NT2/D1 (cell line): ENCODE measurements at regions not wholly inside any gene's neighbourhood (a gene's known extent, or its start where the extent isn't known, plus 50 kb on each side); places are given as distances from the start of the nearest gene placed in this dataset.

Experiments
- DNase-seq: peaks from one replicate; pipeline ENCODE4 v3.0.0-alpha.2; 2011; ENCODE audit warnings: low read depth, low spot score
- H3K27me3 ChIP-seq: 2 replicates; pipeline ENCODE4 v1.6.0; 2011; ENCODE audit warnings: mild to moderate bottlenecking; ENCODE audit not compliant: insufficient read length, insufficient read depth
- H3K36me3 ChIP-seq: 2 replicates; pipeline ENCODE4 v1.6.1; 2011; ENCODE audit warnings: mild to moderate bottlenecking, low read length, mixed read lengths; ENCODE audit not compliant: insufficient read depth, insufficient read length
- H3K4me1 ChIP-seq: 2 replicates; pipeline ENCODE4 v1.5.1; 2011; ENCODE audit not compliant: insufficient read depth, insufficient read length
- H3K4me3 ChIP-seq: 2 replicates; pipeline ENCODE4 v1.5.1; 2011; ENCODE audit warnings: low read depth; ENCODE audit not compliant: insufficient read length
- H3K9ac ChIP-seq: 2 replicates; pipeline ENCODE4 v1.6.0; 2011; ENCODE audit warnings: low read depth; ENCODE audit not compliant: insufficient read length
- H3K9me3 ChIP-seq: 2 replicates; pipeline ENCODE4 v1.5.1; 2011; ENCODE audit warnings: mild to moderate bottlenecking, low read length; ENCODE audit not compliant: insufficient read depth
- SUZ12 ChIP-seq: IDR thresholded peaks from 2 replicates; pipeline ENCODE4 v1.6.1; 2011; ENCODE audit not compliant: insufficient read length, insufficient read depth; ENCODE audit errors: extremely low read depth
- YY1 ChIP-seq: IDR thresholded peaks from 2 replicates; pipeline ENCODE4 v1.6.1; 2011; ENCODE audit not compliant: insufficient read length, insufficient read depth
- ZNF274 ChIP-seq: IDR thresholded peaks from 2 replicates; pipeline ENCODE4 v1.6.1; 2011; ENCODE audit warnings: mild to moderate bottlenecking, low read depth, low read length

DNA sequence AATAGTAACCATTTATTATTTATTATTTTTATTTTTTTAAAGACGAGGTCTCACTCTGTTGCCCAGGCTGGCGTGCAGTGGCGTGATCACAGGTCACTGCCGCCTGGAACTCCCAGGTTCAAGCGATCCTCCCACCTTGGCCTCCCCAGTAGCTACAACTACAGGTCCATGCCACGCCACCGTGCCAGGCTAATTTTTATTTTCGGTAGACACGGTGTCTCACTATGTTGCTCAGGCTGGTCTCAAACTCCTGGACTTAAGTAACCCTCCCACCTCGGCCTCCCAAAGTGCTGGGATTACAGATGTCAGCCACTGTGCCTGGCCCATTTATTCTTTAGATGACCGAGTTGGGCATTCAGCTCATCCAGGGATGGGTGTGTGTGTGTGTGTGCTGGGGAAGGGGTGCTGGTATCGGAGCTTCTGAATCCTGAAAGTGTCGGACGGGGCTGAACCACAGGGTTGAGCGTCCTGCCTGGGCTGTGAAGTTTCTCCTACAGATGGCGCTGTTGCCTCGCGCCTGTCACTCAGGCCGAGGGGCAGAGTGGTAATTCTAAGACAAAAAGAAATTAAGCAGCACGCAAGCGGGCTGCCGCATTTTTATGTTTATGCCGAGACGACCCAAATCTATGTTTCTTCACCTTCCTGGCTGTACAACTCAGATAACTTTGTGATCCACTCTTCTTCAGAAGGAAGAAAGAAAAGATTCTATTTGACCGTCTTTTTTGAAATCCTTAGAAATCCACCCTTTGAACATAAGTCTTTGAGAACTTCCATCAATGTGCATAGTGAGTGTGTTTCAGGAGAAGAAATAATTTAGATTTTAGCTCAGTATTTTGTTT lies 252.8 kb downstream of the CDH26 start:
- TF ChIP-seq SUZ12 (no peak), ZNF274 (no peak), YY1 (no peak)
- Histone ChIP-seq H3K36me3 (no peaks in the 10 kb centered on the region), H3K4me3 (no peak overlapping the region), H3K9ac (no peak overlapping the region), H3K9me3 (0 out of 2 replicates have a peak, but pooled peaks cover under 1% of the 10 kb centered on the region), H3K27me3 (peaks cover 26% of the 10 kb centered on the region), H3K4me1 (peaks cover 9% of the 10 kb centered on the region)
- no peak for DNase-seq

DNA sequence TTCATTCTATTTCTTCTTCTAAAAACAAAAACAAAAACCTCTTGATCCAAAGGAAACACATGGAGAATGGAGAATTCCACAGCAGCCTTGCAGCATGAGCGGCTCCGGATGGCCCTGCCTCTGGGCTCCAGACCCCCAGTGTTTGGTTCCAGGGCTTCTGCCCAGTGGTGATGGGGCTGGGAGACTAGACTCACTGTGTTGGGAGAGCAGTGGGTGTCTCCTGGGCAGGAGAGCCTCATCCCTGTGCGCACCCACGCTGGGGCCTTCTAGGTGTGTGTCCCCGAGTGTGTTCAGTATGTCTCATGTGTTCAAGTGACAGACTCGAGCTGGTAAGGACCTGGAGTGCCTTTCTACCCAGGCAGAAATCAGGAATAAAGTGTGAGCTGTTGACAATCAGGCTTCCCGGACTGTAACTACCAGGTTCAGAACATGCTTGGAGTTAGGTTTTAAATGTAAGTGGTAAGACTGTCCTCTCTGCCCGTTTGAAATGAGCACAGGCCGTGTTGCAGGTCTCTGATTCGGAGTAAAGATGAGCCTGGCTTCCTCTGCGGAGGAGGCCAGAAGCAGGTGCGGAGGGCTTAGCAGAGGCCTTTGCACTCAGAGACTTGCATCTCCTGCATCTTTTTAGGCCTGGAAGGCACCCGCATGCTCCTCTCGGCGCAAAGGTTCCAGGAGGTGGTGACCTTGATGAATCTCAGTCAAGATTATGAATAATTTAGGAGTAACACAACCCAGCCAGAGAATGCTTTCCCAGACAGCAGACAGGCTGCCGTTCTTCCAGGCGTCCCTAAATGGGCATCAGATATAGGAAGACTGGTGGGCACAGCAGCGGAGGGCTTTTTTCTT lies 253.6 kb downstream of the CDH26 start:
- H3K27me3 ChIP-seq, result peaks cover 30% of the 10 kb centered on the region
- H3K4me1 ChIP-seq, result peaks cover 9% of the 10 kb centered on the region
- no peak for DNase-seq

GRCh38 chr20:60212695-60213094 lies 254.5 kb downstream of the CDH26 start:
- Histone ChIP-seq H3K36me3 (no peaks in the 10 kb centered on the region), H3K4me3 (no peak overlapping the region), H3K9me3 (no peaks in the 10 kb centered on the region), H3K27me3 (peaks cover 32% of the 10 kb centered on the region), H3K9ac (no peak overlapping the region), H3K4me1 (peaks cover 6% of the 10 kb centered on the region)
- TF ChIP-seq YY1, result no peak
- no peak for TF ChIP-seq ZNF274
- TF ChIP-seq SUZ12, result no peak
- DNase-seq, result no peak

More for the DNA sequence above, 253.6 kb downstream of the CDH26 start:
- no peaks in the 10 kb centered on the region for H3K36me3 ChIP-seq
- no peak overlapping the region for H3K9ac ChIP-seq
- no peaks in the 10 kb centered on the region for H3K9me3 ChIP-seq
- H3K4me3 ChIP-seq, result no peak overlapping the region
- TF ChIP-seq ZNF274 (no peak), YY1 (no peak), SUZ12 (no peak)

- Histone ChIP-seq H3K4me3 (no peak overlapping the region), H3K4me1 (peaks cover 6% of the 10 kb centered on the region), H3K9ac (no peak overlapping the region), H3K27me3 (peaks cover 33% of the 10 kb centered on the region), H3K9me3 (no peaks in the 10 kb centered on the region), H3K36me3 (no peaks in the 10 kb centered on the region)
- no peak for TF ChIP-seq ZNF274
- TF ChIP-seq SUZ12, result no peak
- no peak for TF ChIP-seq YY1
- DNase-seq, result no peak
These were observed 255.1 kb downstream of the CDH26 start for GRCh38 chr20:60213126-60213893.

GRCh38 chr20:60214901-60215815 lies 256.9 kb downstream of the CDH26 start:
- Histone ChIP-seq H3K9me3 (no peaks in the 10 kb centered on the region), H3K27me3 (peaks cover 35% of the 10 kb centered on the region), H3K4me1 (peaks cover 6% of the 10 kb centered on the region), H3K36me3 (no peaks in the 10 kb centered on the region), H3K4me3 (no peak overlapping the region), H3K9ac (no peak overlapping the region)
- no peak for DNase-seq
- TF ChIP-seq ZNF274 (no peak), SUZ12 (no peak), YY1 (no peak)
